ENCODE measurements at regions not wholly inside any gene's neighbourhood (a gene's known extent, or its start where the extent isn't known, plus 50 kb on each side); places are given as distances from the start of the nearest gene placed in this dataset.

DNA sequence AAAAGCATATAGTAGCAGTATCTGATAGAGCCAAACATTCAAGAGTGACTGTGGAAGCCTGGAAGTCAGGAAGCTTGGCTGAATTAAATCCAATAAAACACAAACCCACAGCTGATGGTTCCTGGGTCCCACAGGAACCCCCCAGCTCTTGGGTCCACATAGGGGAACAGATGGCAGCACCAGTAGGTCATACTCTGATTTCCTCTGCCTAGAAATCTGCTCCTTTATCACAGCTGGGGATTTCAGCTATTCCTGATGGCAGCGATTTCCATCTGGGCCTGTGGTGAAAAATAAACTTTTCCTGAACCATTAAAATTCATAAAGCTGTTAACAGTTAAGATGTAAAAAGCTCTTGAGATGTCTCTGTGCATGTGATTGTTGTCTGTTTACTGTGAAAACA lies 202.0 kb upstream of the FRMD6 start:
- no peak overlapping the region for H3K4me3 ChIP-seq (ENCODE audit: low read depth, low read length)
- TF ChIP-seq, protein P1, sequence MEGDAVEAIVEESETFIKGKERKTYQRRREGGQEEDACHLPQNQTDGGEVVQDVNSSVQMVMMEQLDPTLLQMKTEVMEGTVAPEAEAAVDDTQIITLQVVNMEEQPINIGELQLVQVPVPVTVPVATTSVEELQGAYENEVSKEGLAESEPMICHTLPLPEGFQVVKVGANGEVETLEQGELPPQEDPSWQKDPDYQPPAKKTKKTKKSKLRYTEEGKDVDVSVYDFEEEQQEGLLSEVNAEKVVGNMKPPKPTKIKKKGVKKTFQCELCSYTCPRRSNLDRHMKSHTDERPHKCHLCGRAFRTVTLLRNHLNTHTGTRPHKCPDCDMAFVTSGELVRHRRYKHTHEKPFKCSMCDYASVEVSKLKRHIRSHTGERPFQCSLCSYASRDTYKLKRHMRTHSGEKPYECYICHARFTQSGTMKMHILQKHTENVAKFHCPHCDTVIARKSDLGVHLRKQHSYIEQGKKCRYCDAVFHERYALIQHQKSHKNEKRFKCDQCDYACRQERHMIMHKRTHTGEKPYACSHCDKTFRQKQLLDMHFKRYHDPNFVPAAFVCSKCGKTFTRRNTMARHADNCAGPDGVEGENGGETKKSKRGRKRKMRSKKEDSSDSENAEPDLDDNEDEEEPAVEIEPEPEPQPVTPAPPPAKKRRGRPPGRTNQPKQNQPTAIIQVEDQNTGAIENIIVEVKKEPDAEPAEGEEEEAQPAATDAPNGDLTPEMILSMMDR (IDR thresholded peaks at IDR 0.05; ENCODE audit: borderline replicate concordance, insufficient read depth, low read depth, low read length), result no peak

DNA sequence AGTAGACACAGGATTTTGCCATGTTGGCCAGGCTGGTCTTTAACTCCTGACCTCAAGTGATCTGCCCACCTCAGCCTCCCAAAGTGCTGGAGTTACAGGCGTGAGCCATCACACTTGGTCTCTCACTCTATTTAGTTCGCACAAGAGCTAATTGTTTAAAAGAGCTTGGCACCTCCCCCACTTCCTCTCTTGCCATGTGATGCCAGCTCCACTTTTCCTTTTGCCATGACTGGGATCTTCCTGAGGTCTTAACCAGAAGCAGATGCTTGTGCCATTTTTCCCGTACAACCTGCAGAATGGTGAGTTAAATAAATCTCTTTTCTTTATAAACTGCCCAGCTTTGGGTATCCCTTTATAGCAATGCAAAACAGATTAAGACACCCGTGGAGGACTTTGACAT lies 200.1 kb upstream of the FRMD6 start:
- no peak overlapping the region for H3K4me3 ChIP-seq (ENCODE audit: low read depth, low read length)
- TF ChIP-seq, protein P1 (IDR thresholded peaks at IDR 0.05; ENCODE audit: borderline replicate concordance, insufficient read depth, low read depth, low read length), result no peak

DNA sequence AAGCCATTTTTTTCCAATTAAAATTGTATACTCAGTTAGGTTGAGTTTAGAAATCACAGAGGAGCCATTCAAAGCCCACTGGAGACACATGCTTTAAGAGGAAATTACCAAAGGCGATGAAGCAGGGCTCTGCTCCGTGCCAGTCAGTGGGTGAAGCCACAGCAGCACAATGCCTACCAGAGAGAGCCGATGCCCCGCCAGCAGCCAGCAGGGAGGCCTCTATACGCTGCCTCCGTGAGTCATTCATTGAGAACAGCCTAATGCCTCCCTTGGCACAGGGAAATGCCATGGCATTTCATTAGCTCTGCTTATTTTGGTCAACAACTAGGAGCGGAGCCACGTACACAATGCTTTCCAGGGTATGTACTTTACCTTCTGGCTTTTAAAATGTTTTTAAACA lies 197.8 kb upstream of the FRMD6 start:
- TF ChIP-seq, protein P1 (IDR thresholded peaks at IDR 0.05; ENCODE audit: borderline replicate concordance, insufficient read depth, low read depth, low read length), result no peak
- H3K4me3 ChIP-seq (ENCODE audit: low read depth, low read length), result no peak overlapping the region

DNA sequence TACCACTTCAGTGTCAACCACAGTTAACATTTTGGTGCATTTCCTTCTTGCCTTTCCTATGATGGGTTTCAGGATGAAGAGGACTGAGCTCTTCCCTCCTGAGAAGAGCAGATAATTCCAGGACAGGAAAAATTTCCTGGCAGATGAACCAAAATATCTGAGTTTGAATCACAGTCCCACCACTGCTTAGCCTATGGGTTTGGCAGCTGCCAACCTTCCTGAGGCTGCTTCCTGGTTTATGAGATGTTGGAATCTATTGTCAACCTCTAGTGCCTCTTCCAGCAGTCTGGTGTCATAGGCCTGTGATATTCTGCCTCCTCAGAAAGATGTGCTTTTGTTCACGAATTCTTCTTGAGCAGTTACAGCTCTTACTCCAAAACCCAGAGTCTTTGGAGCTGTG lies 197.4 kb upstream of the FRMD6 start:
- H3K4me3 ChIP-seq (ENCODE audit: low read depth, low read length), result no peak overlapping the region
- TF ChIP-seq, protein P1 (IDR thresholded peaks at IDR 0.05; ENCODE audit: borderline replicate concordance, insufficient read depth, low read depth, low read length), result no peak

GRCh38 chr14:51455041-51455835 lies 196.5 kb upstream of the FRMD6 start:
- H3K4me3 ChIP-seq (ENCODE audit: low read depth, low read length), result no peak overlapping the region
- TF ChIP-seq, protein P1 (IDR thresholded peaks at IDR 0.05; ENCODE audit: borderline replicate concordance, insufficient read depth, low read depth, low read length), result no peak

DNA sequence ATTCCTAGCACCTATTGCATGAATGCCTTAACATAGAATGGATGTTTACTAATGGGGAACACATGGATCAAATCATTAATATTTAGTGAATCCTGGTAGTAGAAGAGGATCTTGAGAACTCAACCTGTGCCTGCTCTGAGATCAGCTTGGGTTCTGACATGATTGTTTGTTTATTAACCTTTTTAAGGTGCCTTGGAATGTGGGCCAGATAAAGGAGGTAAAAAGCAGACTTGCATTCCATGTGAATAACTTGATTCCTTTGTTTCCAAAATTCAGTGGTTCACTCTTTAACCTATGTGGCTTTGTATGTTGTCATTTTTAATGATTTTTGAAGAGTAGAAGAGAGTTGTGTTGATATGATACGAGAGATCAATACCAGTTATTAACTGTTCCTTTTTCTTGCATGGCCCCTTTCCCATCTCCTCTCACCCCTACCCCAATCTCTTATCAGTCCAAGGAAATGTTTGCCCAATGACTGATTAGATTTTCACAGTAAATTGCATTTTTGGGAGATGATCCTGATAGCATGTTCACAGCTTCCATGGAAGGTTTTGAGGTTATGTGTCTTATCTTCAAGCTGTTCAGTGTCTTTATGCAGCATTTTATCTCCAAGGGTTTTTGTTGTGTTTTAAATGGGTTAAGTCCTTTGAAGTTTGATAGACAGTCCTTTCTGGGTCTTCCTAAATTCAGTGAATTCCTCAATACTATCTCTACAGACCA lies 193.7 kb upstream of the FRMD6 start:
- TF ChIP-seq, protein P1 (IDR thresholded peaks at IDR 0.05; ENCODE audit: borderline replicate concordance, insufficient read depth, low read depth, low read length), result no peak
- no peak overlapping the region for H3K4me3 ChIP-seq (ENCODE audit: low read depth, low read length)

DNA sequence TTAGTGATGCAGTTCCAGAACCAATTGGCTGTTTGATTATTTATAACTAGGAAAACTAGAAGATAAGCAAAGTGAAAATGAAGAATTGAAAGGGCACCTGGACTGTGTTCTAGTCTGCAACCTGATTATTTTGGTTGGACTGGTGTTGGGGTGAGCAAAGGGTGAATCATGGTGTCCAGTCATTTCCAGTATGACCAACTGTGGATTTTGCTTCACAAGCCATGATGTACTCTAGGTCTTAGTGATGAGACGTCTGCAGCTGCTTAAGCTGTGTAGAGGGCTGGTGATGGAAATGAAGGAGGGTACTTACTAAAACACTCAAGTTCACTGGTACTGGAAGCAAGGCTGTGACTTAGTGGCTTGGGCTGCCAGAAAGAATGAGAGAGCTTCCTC lies 193.2 kb upstream of the FRMD6 start:
- TF ChIP-seq, protein P1 (IDR thresholded peaks at IDR 0.05; ENCODE audit: borderline replicate concordance, insufficient read depth, low read depth, low read length), result no peak
- H3K4me3 ChIP-seq (ENCODE audit: low read depth, low read length), result no peak overlapping the region

All from GM12875 (cell line).